SK-N-SH treated with all-trans-retinoic acid at 6 μM for 48 hours (cell line): ENCODE measurements at regions not wholly inside any gene's neighbourhood (a gene's known extent, or its start where the extent isn't known, plus 50 kb on each side); places are given as distances from the start of the nearest gene placed in this dataset.

Source experiments
- ATAC-seq: fragments of 200-7000 bp; cut with Tn5 transposase; 3 replicates; pipeline ENCODE4 v1.9.1; 2020; ENCODE audit warnings: mild to moderate bottlenecking, moderate library complexity
- ARNTL ChIP-seq: fragments of 450-650 bp; formaldehyde crosslinking; IDR thresholded peaks from 2 replicates; pipeline ENCODE4 v1.5.0; 2020; ENCODE audit warnings: low read depth, mild to moderate bottlenecking, moderate library complexity, borderline replicate concordance
- BACH2 ChIP-seq: fragments of 250-450 bp; sonication (Bioruptor Pico); IDR thresholded peaks from 2 replicates; pipeline ENCODE4 v1.9.0; 2021; ENCODE audit warnings: mild to moderate bottlenecking, borderline replicate concordance
- CREB5 ChIP-seq: fragments of 250-450 bp; sonication (Bioruptor Pico); IDR thresholded peaks from 2 replicates; pipeline ENCODE4 v1.5.1; 2020; ENCODE audit warnings: low read depth, mild to moderate bottlenecking, moderate library complexity
- CSDC2 ChIP-seq: fragments of 250-450 bp; sonication (Bioruptor Pico); IDR thresholded peaks from 2 replicates; pipeline ENCODE4 v1.5.0; 2020; ENCODE audit warnings: mild to moderate bottlenecking, moderate library complexity
- CSRNP3 ChIP-seq: fragments of 250-450 bp; sonication (Bioruptor Pico); IDR thresholded peaks from 2 replicates; pipeline ENCODE4 v1.5.1; 2021; ENCODE audit warnings: mild to moderate bottlenecking, moderate library complexity
- ESRRG ChIP-seq: fragments of 250-450 bp; sonication (Bioruptor Pico); IDR thresholded peaks from 2 replicates; pipeline ENCODE4 v1.6.1; 2021; ENCODE audit warnings: mild to moderate bottlenecking
- GLIS3 ChIP-seq: fragments of 250-450 bp; sonication (Bioruptor Pico); IDR thresholded peaks from 2 replicates; pipeline ENCODE4 v1.5.0; 2020; ENCODE audit warnings: mild to moderate bottlenecking, moderate library complexity
- ISL1 ChIP-seq: fragments of 250-450 bp; sonication (Bioruptor Pico); IDR thresholded peaks from 2 replicates; pipeline ENCODE4 v2.1.2; 2022; ENCODE audit warnings: mild to moderate bottlenecking, moderate library complexity
- OSR1 ChIP-seq: fragments of 250-450 bp; sonication (Bioruptor Pico); IDR thresholded peaks from 2 replicates; pipeline ENCODE4 v1.8.0; 2022; ENCODE audit warnings: moderate library complexity, mild to moderate bottlenecking, inconsistent platforms
- PATZ1 ChIP-seq: fragments of 250-450 bp; sonication (Bioruptor Pico); IDR thresholded peaks from 2 replicates; pipeline ENCODE4 v1.8.0; 2020; ENCODE audit warnings: mild to moderate bottlenecking, moderate library complexity, borderline replicate concordance
- POU6F1 ChIP-seq: fragments of 250-450 bp; sonication (Bioruptor Pico); IDR thresholded peaks from 2 replicates; pipeline ENCODE4 v1.8.0; 2021; ENCODE audit warnings: low read depth, mild to moderate bottlenecking, moderate library complexity, borderline replicate concordance
- PPARA ChIP-seq: fragments of 250-450 bp; sonication (Bioruptor Pico); IDR thresholded peaks from 2 replicates; pipeline ENCODE4 v1.5.0; 2020; ENCODE audit warnings: mild to moderate bottlenecking, borderline replicate concordance
- RARB ChIP-seq: fragments of 250-450 bp; sonication (Bioruptor Pico); IDR thresholded peaks from 2 replicates; pipeline ENCODE4 v1.8.0; 2021; ENCODE audit warnings: mild to moderate bottlenecking, moderate library complexity
- SNAI2 ChIP-seq: fragments of 250-450 bp; sonication (Bioruptor Pico); IDR thresholded peaks from 2 replicates; pipeline ENCODE4 v1.5.0; 2020; ENCODE audit warnings: mild to moderate bottlenecking, moderate library complexity
- TCF4 ChIP-seq: fragments of 250-450 bp; sonication (Bioruptor Pico); IDR thresholded peaks from 2 replicates; pipeline ENCODE4 v1.8.0; 2021; ENCODE audit warnings: mild to moderate bottlenecking, moderate library complexity, borderline replicate concordance
- TOX ChIP-seq: fragments of 250-450 bp; sonication (Bioruptor Pico); IDR thresholded peaks from 2 replicates; pipeline ENCODE4 v1.8.0; 2021; ENCODE audit warnings: mild to moderate bottlenecking, moderate library complexity, borderline replicate concordance
- TSHZ2 ChIP-seq: fragments of 250-450 bp; sonication (Bioruptor Pico); IDR thresholded peaks from 2 replicates; pipeline ENCODE4 v1.5.0; 2020; ENCODE audit warnings: mild to moderate bottlenecking, moderate library complexity
- ZC3H10 ChIP-seq: fragments of 250-450 bp; sonication (Bioruptor Pico); IDR thresholded peaks from 2 replicates; pipeline ENCODE4 v1.5.1; 2021; ENCODE audit warnings: mild to moderate bottlenecking, moderate library complexity
- ZNF565 ChIP-seq: fragments of 450-650 bp; formaldehyde crosslinking; conservative IDR thresholded peaks from 2 replicates; pipeline ENCODE4 v1.5.0; 2020; ENCODE audit warnings: low read depth, mild to moderate bottlenecking, moderate library complexity
- ZNF8 ChIP-seq: fragments of 450-650 bp; formaldehyde crosslinking; IDR thresholded peaks from 2 replicates; pipeline ENCODE4 v1.5.0; 2020; ENCODE audit warnings: mild to moderate bottlenecking, moderate library complexity

- no peak for TF ChIP-seq BACH2 (CRISPR knock-in tag)
- TF ChIP-seq OSR1 (CRISPR knock-in tag) = no peak
- no peak for TF ChIP-seq SNAI2 (CRISPR knock-in tag)
- TF ChIP-seq POU6F1 = no peak
- TF ChIP-seq CREB5 (CRISPR knock-in tag) = no peak
- no peak for TF ChIP-seq ZC3H10 (CRISPR knock-in tag)
- no peak for TF ChIP-seq RARB (CRISPR knock-in tag)
- TF ChIP-seq ZNF8 (CRISPR knock-in tag) = no peak
- no peak for TF ChIP-seq CSRNP3 (CRISPR knock-in tag)
- no peak for TF ChIP-seq ARNTL (CRISPR knock-in tag)
- TF ChIP-seq ESRRG (CRISPR knock-in tag) = no peak
- ATAC-seq = peak; percentile 63
Measured at GRCh38 chr3:109642025-109642424, 304.7 kb upstream of the DPPA4 start.

- no peak for TF ChIP-seq BACH2 (CRISPR knock-in tag)
- TF ChIP-seq ARNTL (CRISPR knock-in tag) = no peak
- TF ChIP-seq TCF4 = no peak
- no peak for TF ChIP-seq CSRNP3 (CRISPR knock-in tag)
- no peak for TF ChIP-seq POU6F1
- TF ChIP-seq CREB5 (CRISPR knock-in tag) = no peak
- TF ChIP-seq OSR1 (CRISPR knock-in tag) = no peak
- TF ChIP-seq RARB (CRISPR knock-in tag) = no peak
- TF ChIP-seq PPARA (CRISPR knock-in tag) = no peak
- no peak for TF ChIP-seq TOX (CRISPR knock-in tag)
- no peak for TF ChIP-seq GLIS3 (CRISPR knock-in tag)
- no peak for TF ChIP-seq ZNF565 (CRISPR knock-in tag)
- TF ChIP-seq SNAI2 (CRISPR knock-in tag) = no peak
- TF ChIP-seq PATZ1 (CRISPR knock-in tag) = no peak
- TF ChIP-seq ESRRG (CRISPR knock-in tag) = no peak
- TF ChIP-seq CSDC2 (CRISPR knock-in tag) = no peak
- no peak for TF ChIP-seq TSHZ2 (CRISPR knock-in tag)
- no peak for TF ChIP-seq ISL1 (CRISPR knock-in tag)
- peak; percentile 81 for ATAC-seq
Measured at GRCh38 chr3:109643590-109643989, 306.2 kb upstream of the DPPA4 start.
